Gastroesophageal sphincter (tissue), 4 donors: ENCODE measurements at regions not wholly inside any gene's neighbourhood (a gene's known extent, or its start where the extent isn't known, plus 50 kb on each side); places are given as distances from the start of the nearest gene placed in this dataset.

ENCODE experiments used
- ATAC-seq: fragments of 150-250 bp; one replicate; pipeline ENCODE4 v1.9.1; 2016; ENCODE audit warnings: mild to moderate bottlenecking, moderate library complexity
- H3K27ac ChIP-seq, 4 donors: fragments of 200-600 bp; sonication (generic) in 3 of 4; 1 replicate in 3 of 4; 2 replicates in 1 of 4; pipeline ENCODE4 v1.5.1; 2016 to 2019
- H3K27me3 ChIP-seq: fragments of 200-600 bp; sonication (generic); one replicate; pipeline ENCODE4 v1.5.1; 2019
- H3K36me3 ChIP-seq, 2 donors: fragments of 200-600 bp; sonication (generic); one replicate each; pipeline ENCODE4 v1.5.1; 2019; ENCODE audit warnings: control low read depth in 1 of 2
- H3K4me1 ChIP-seq, 3 donors: fragments of 200-600 bp; sonication (generic); 1 replicate in 2 of 3; 2 replicates in 1 of 3; pipeline ENCODE4 v1.5.1; 2016 to 2019; ENCODE audit warnings: control low read depth in 2 of 3
- H3K4me3 ChIP-seq, 2 donors: fragments of 200-600 bp; sonication (generic); one replicate each; pipeline ENCODE4 v1.5.1; 2019; ENCODE audit warnings: mild to moderate bottlenecking in 1 of 2, moderate library complexity in 1 of 2
- H3K9me3 ChIP-seq, 3 donors: fragments of 200-600 bp; sonication (generic); one replicate each; pipeline ENCODE4 v1.5.1; 2017 to 2019; ENCODE audit warnings: control low read depth in 2 of 3
- EP300 ChIP-seq: sonication (generic); formaldehyde crosslinking; IDR thresholded peaks from one replicate; pipeline ENCODE4 v1.6.1; 2017; ENCODE audit warnings: antibody characterized with exemption, mild to moderate bottlenecking
- POLR2A ChIP-seq, 2 donors: fragments of 450-650 bp; IDR thresholded peaks; one replicate each; pipeline ENCODE4 v1.6.1; 2017; ENCODE audit warnings: antibody characterized with exemption in 2 of 2, mild to moderate bottlenecking in 2 of 2, moderate library complexity in 1 of 2
- POLR2AphosphoS5 ChIP-seq: sonication (generic); formaldehyde crosslinking; IDR thresholded peaks from one replicate; pipeline ENCODE4 v1.6.1; 2017; ENCODE audit warnings: antibody characterized with exemption
- WGBS, 2 donors: methylation state at CpG; one replicate each; pipeline ENCODE4 v1.1.5; 2018; ENCODE audit warnings: low coverage in 1 of 2; 5-methylcytosine and 5-hydroxymethylcytosine counted together
- TF ChIP-seq, protein P1 (sequence below), 4 experiments: fragments of 200-600 bp in 2 of 4; fragments of 450-650 bp in 2 of 4; sonication (generic) in 1 of 4; IDR thresholded peaks; one replicate each; pipeline ENCODE4 v1.5.1; 2017 to 2019; ENCODE audit warnings: antibody characterized with exemption in 4 of 4, mild to moderate bottlenecking in 2 of 4, moderate library complexity in 2 of 4

DNA sequence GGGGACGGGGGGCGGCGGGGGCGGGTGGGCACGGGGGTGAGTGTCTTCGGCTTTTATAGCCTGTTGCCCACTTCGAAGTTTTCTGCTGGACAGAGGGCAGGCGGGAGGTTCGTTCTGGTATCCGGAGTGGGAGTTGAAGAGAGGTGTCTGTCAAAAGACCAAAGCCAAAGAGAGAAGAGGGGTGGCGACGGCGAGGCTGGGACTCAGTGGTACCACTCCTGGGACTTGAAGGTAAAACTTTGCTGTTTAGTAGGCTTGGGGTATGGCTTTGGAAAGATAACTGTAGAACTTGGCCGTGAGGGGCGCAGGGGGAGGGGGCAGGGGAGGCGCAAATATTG lies 215.8 kb upstream of the DTNA start:
- ATAC-seq = peak; percentile 12
- TF ChIP-seq EP300 (no peak), POLR2AphosphoS5 (no peak), POLR2A (IDR thresholded peaks at IDR 0.05) (no peak)
- TF ChIP-seq, protein P1, sequence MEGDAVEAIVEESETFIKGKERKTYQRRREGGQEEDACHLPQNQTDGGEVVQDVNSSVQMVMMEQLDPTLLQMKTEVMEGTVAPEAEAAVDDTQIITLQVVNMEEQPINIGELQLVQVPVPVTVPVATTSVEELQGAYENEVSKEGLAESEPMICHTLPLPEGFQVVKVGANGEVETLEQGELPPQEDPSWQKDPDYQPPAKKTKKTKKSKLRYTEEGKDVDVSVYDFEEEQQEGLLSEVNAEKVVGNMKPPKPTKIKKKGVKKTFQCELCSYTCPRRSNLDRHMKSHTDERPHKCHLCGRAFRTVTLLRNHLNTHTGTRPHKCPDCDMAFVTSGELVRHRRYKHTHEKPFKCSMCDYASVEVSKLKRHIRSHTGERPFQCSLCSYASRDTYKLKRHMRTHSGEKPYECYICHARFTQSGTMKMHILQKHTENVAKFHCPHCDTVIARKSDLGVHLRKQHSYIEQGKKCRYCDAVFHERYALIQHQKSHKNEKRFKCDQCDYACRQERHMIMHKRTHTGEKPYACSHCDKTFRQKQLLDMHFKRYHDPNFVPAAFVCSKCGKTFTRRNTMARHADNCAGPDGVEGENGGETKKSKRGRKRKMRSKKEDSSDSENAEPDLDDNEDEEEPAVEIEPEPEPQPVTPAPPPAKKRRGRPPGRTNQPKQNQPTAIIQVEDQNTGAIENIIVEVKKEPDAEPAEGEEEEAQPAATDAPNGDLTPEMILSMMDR (IDR thresholded peaks at IDR 0.05) = no peak
- Histone ChIP-seq H3K4me3 (peak overlapping the region; percentile 48 to 77), H3K27ac (peak overlapping the region in 3 of 4 donors; percentile 80 to 90 (median 88)), H3K9me3 (no peaks in the 10 kb centered on the region), H3K36me3 (no peaks in the 10 kb centered on the region), H3K27me3 (no peaks in the 10 kb centered on the region), H3K4me1 (peaks cover 0 to 30% (median 0%) of the 10 kb centered on the region in 3 donors)
- WGBS, 2 donors = 18% methylated on average over 9 of the region's 16 CpGs; no CpG with 5 or more reads in 1 of the 2 donors

DNA sequence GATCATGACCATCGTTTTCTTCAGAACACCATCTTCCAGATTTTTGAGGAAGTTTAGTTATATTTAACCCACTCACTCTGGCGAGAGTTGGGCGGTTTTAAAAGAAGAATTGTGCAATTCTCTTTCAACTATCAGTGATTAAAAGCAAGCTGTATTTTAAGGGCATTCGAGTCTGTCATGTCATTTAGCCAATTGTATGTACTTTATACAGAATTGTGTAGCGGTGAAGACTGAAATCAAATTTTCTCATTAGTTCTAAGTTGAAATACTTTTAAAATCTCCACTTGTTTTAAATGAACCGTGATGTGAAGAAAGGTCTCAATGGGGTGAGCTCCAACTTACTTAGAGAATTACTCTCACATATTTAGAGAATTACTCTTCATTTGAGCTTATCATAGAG lies 214.6 kb upstream of the DTNA start:
- no peaks in the 10 kb centered on the region for H3K36me3 ChIP-seq
- 59 to 61% methylated on average over 6 of the region's 6 CpGs for WGBS, 2 donors
- H3K27me3 ChIP-seq = no peaks in the 10 kb centered on the region
- H3K4me1 ChIP-seq = peaks cover 0 to 30% (median 0%) of the 10 kb centered on the region in 3 donors
- ATAC-seq = no peak
- peaks cover 0 to 3% (median 0%) of the 10 kb centered on the region in 3 donors for H3K9me3 ChIP-seq
- H3K27ac ChIP-seq = no peak overlapping the region
- no peak overlapping the region for H3K4me3 ChIP-seq
- TF ChIP-seq EP300 (no peak), POLR2AphosphoS5 (no peak), POLR2A (IDR thresholded peaks at IDR 0.05) (no peak)
- TF ChIP-seq, protein P1 (IDR thresholded peaks at IDR 0.05) = no peak

DNA sequence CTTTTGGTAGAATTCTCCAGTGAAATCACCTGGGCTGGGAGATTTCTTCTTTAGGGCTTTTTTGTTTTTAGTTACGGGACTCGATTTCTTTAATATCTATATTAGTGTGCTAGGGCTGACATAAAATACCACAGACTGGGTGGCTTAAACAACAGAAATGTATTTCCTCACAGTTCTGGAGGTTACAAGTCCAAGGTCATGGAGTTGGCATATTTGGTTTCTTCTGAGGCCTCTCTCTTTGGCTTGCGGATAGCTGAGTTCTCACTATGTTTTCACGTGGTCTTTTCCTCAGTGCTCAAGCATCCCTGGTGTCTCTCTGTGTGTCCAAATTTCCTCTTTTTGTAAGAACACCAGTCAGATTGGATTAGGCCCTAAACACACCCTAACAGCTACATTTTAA lies 208.5 kb upstream of the DTNA start:
- Histone ChIP-seq H3K4me3 (no peak overlapping the region), H3K36me3 (no peaks in the 10 kb centered on the region), H3K27me3 (no peaks in the 10 kb centered on the region), H3K4me1 (no peaks in the 10 kb centered on the region), H3K27ac (no peak overlapping the region), H3K9me3 (peaks cover 0 to 10% (median 0%) of the 10 kb centered on the region in 3 donors)
- ATAC-seq = no peak
- TF ChIP-seq EP300 (no peak), POLR2A (IDR thresholded peaks at IDR 0.05) (no peak), POLR2AphosphoS5 (no peak)
- TF ChIP-seq, protein P1 (IDR thresholded peaks at IDR 0.05) = no peak
- WGBS, 2 donors = 71 to 82% methylated on average over 4 of the region's 4 CpGs

DNA sequence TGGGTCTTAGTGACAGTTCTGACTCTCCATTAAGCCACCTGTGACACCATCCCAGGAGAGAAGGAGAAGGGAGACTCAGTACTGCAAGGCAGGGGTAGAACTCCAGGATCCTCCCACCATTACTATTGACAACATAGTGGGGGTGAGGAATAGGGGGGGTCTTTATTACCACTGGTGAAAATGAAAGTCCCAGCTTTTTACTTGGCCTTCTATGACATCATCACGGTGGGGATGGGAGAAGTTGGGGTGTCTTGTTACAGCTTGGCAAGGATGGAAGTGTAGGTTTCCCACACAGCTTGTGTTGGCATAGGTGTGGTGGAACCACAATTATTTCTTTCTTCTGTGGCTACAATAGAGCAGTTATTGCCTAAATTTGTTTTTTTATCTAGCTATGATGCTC lies 203.9 kb upstream of the DTNA start:
- H3K36me3 ChIP-seq = no peaks in the 10 kb centered on the region
- WGBS, 2 donors = 100% methylated on average over 1 of the region's 1 CpG; no CpG with 5 or more reads in 1 of the 2 donors
- no peak for ATAC-seq

DNA sequence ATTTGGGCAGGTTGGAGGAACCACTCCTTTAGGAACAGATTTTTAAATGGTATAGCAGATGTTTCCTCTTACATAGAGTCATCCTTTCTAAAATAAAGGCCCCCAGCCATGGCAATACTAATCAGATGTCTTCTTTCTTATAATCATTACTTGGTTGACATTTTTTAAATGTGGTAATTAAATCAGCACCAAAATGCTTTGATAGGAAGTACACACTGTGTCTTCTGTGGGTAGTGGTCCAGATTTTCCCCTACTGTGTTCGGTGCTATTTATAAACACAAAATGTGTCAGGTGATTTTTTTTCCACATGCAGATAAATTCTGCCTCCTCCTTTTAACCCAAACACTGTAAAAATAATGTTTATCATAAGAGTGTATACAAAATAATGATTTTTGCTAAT lies 200.9 kb upstream of the DTNA start:
- Histone ChIP-seq H3K9me3 (no peaks in the 10 kb centered on the region), H3K36me3 (no peaks in the 10 kb centered on the region), H3K27me3 (no peaks in the 10 kb centered on the region), H3K4me3 (no peak overlapping the region), H3K27ac (no peak overlapping the region), H3K4me1 (no peaks in the 10 kb centered on the region)
- ATAC-seq = no peak
- TF ChIP-seq EP300 = no peak
- no peak for TF ChIP-seq POLR2AphosphoS5
- no peak for TF ChIP-seq POLR2A (IDR thresholded peaks at IDR 0.05)
- TF ChIP-seq, protein P1 (IDR thresholded peaks at IDR 0.05) = no peak
- 25 to 50% methylated on average over 1 of the region's 1 CpG for WGBS, 2 donors

More for the DNA sequence above, 203.9 kb upstream of the DTNA start:
- Histone ChIP-seq H3K4me1 (no peaks in the 10 kb centered on the region), H3K27me3 (no peaks in the 10 kb centered on the region), H3K27ac (no peak overlapping the region), H3K9me3 (peaks cover 0 to under 1% (median 0%) of the 10 kb centered on the region in 3 donors), H3K4me3 (no peak overlapping the region)
- TF ChIP-seq EP300 (no peak), POLR2AphosphoS5 (no peak), POLR2A (IDR thresholded peaks at IDR 0.05) (no peak)
- TF ChIP-seq, protein P1 (IDR thresholded peaks at IDR 0.05) = no peak
